C4-2B (cell line): ENCODE measurements at regions not wholly inside any gene's neighbourhood (a gene's known extent, or its start where the extent isn't known, plus 50 kb on each side); places are given as distances from the start of the nearest gene placed in this dataset.
"Not testable (repeated sequence)": the region's sequence is repeated elsewhere in the genome, so short reads cannot be mapped to it uniquely, and the experiment has no call there.

ENCODE experiments used
- ZFX ChIP-seq: fragments of 450-650 bp; IDR thresholded peaks from 2 replicates; pipeline ENCODE4 v1.6.1; 2017
- TF ChIP-seq, protein P1 (sequence below): fragments of 450-650 bp; conservative IDR thresholded peaks from 2 replicates; pipeline ENCODE4 v1.5.1; 2017; ENCODE audit warnings: mild to moderate bottlenecking

DNA sequence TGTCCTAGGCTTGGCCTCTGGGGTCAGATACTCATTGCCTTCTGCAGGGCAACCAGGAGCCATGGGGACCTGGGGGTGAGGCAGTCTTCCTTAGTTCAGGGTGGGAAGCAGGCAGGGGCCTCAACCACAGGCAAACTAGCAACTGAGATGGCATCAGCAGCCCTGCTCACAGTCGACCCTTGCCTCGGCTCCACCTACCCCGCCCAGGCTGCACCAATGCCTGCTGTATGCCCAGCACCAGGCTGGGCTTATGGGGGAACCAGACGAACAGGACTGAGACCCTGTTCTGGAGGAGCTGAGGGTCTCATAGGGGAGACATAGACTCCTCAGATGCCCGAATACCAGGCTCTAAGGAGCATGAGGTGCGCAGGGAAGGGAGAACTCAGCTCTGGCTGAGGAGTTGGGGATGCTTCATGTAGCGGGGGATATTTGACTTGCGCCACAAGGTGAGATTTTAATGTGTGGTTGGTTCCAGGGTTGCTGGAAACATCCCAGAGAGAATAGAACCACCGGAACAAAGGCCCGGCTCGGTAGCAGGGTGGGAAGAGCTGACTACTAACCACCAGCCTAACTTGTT is 78.4 kb upstream of the GOLGA6L4 start:
- TF ChIP-seq, protein P1, sequence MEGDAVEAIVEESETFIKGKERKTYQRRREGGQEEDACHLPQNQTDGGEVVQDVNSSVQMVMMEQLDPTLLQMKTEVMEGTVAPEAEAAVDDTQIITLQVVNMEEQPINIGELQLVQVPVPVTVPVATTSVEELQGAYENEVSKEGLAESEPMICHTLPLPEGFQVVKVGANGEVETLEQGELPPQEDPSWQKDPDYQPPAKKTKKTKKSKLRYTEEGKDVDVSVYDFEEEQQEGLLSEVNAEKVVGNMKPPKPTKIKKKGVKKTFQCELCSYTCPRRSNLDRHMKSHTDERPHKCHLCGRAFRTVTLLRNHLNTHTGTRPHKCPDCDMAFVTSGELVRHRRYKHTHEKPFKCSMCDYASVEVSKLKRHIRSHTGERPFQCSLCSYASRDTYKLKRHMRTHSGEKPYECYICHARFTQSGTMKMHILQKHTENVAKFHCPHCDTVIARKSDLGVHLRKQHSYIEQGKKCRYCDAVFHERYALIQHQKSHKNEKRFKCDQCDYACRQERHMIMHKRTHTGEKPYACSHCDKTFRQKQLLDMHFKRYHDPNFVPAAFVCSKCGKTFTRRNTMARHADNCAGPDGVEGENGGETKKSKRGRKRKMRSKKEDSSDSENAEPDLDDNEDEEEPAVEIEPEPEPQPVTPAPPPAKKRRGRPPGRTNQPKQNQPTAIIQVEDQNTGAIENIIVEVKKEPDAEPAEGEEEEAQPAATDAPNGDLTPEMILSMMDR: not testable (repeated sequence)
- not testable (repeated sequence) for TF ChIP-seq ZFX
